HCT116 (cell line): ENCODE measurements at regions not wholly inside any gene's neighbourhood (a gene's known extent, or its start where the extent isn't known, plus 50 kb on each side); places are given as distances from the start of the nearest gene placed in this dataset.

ENCODE experiments used
- ATAC-seq: fragments of 200-7000 bp; cut with Tn5 transposase; 2 replicates; pipeline ENCODE4 v1.9.1; 2020; ENCODE audit warnings: mild to moderate bottlenecking, moderate library complexity
- BruUV-seq: library from RNA; stranded (reverse); fragments of 400-500 nt; replicated peaks from 2 replicates; lab custom pipeline; 2021; lab: Mats Ljungman, UMichigan
- CTCF ChIA-PET: fragments of 300-600 bp; sonication (Branson Sonifier 250); formaldehyde crosslinking; loops from one replicate; lab custom pipeline; 2021; ENCODE audit warnings: antibody characterized with exemption; lab: Charles Lee
- POLR2A ChIA-PET: fragments of 300-600, 350-600 bp; sonication (Branson Sonifier 250); formaldehyde crosslinking; loops from one replicate; lab custom pipeline; 2021; ENCODE audit warnings: antibody characterized with exemption; lab: Charles Lee
- RAD21 ChIA-PET, 2 experiments: fragments of 300-600 bp; sonication (Branson Sonifier 250); formaldehyde crosslinking; loops; one replicate each; lab custom pipeline; 2023; ENCODE audit warnings: low total read pairs in 2 of 2; ENCODE audit not compliant: uncharacterized antibody in 2 of 2, unreplicated experiment in 2 of 2, low non-redundant PET in 1 of 2; lab: Charles Lee
- DNase-seq: peaks from one replicate; pipeline ENCODE4 v3.0.0-alpha.2; 2010; ENCODE audit warnings: low read depth, low spot score
- H2AFZ ChIP-seq: fragments of 200-600 bp; shearing (Covaris generic), sonication (generic); 2 replicates; pipeline ENCODE4 v1.6.1; 2017; ENCODE audit warnings: low read depth, mixed run types, mixed read lengths, antibody characterized with exemption, low read length; ENCODE audit not compliant: poor library complexity, severe bottlenecking
- H3K27ac ChIP-seq: 2 replicates; pipeline ENCODE4 v1.5.1; 2012; ENCODE audit warnings: low read depth, low read length
- H3K27me3 ChIP-seq: fragments of 200-600 bp; sonication (generic); 2 replicates; pipeline ENCODE4 v1.6.1; 2016; ENCODE audit warnings: mixed run types, low read length, mixed read lengths; ENCODE audit not compliant: insufficient read depth
- H3K36me3 ChIP-seq, 2 experiments: fragments of 200-500 bp in 1 of 2; fragments of 200-600 bp in 1 of 2; sonication (Bioruptor generic) in 1 of 2; sonication (generic) in 1 of 2; 2 replicates each; pipeline versions ENCODE4 v1.5.1 to v1.6.1; 2014 to 2016; ENCODE audit warnings: low read length in 2 of 2, inconsistent platforms in 1 of 2, mixed read lengths in 1 of 2, mixed run types in 1 of 2; ENCODE audit not compliant: insufficient read depth in 2 of 2, control insufficient read depth in 1 of 2
- H3K4me1 ChIP-seq, 2 experiments: fragments of 200-600 bp in 1 of 2; sonication (generic) in 1 of 2; 2 replicates each; pipeline versions ENCODE4 v1.5.1 to v1.6.1; 2012 to 2017; ENCODE audit warnings: low read length in 2 of 2, inconsistent platforms in 1 of 2, mild to moderate bottlenecking in 1 of 2, mixed read lengths in 1 of 2, mixed run types in 1 of 2, moderate library complexity in 1 of 2; ENCODE audit not compliant: insufficient read depth in 2 of 2, control insufficient read depth in 1 of 2
- H3K4me2 ChIP-seq: fragments of 200-600 bp; sonication (generic); 2 replicates; pipeline ENCODE4 v1.6.1; 2017; ENCODE audit warnings: mixed run types, low read length, mixed read lengths
- H3K4me3 ChIP-seq, 2 experiments: fragments of 200-600 bp in 1 of 2; sonication (generic) in 1 of 2; replicated peaks in 1 of 2; 2 replicates each; pipeline ENCODE4 v1.5.1; 2011 to 2016; ENCODE audit warnings: low read length in 2 of 2, control low read depth in 1 of 2, low read depth in 1 of 2, mild to moderate bottlenecking in 1 of 2, mixed read lengths in 1 of 2, mixed run types in 1 of 2
- H3K79me2 ChIP-seq: fragments of 200-600 bp; sonication (generic); 2 replicates; pipeline ENCODE4 v1.6.1; 2017; ENCODE audit warnings: mild to moderate bottlenecking, mixed run types, low read length, moderate library complexity, mixed read lengths; ENCODE audit not compliant: insufficient read depth
- H3K9ac ChIP-seq: fragments of 200-600 bp; sonication (generic); 2 replicates; pipeline ENCODE4 v1.6.1; 2016; ENCODE audit warnings: low read length, mixed read lengths
- H3K9me2 ChIP-seq: fragments of 200-600 bp; sonication (generic), shearing (Covaris generic); 2 replicates; pipeline ENCODE4 v1.6.1; 2017; ENCODE audit warnings: mixed run types, mild to moderate bottlenecking, moderate library complexity; ENCODE audit not compliant: insufficient read depth
- H3K9me3 ChIP-seq, 2 experiments: fragments of 200-500 bp in 1 of 2; fragments of 200-600 bp in 1 of 2; sonication (Bioruptor generic) in 1 of 2; sonication (generic) in 1 of 2; 2 replicates each; pipeline ENCODE4 v1.6.1; 2014 to 2017; ENCODE audit warnings: low read length in 2 of 2, mixed read lengths in 2 of 2, inconsistent platforms in 1 of 2, low read depth in 1 of 2, mild to moderate bottlenecking in 1 of 2, mixed run types in 1 of 2, moderate library complexity in 1 of 2; ENCODE audit not compliant: control insufficient read depth in 1 of 2, insufficient read depth in 1 of 2
- H4K20me1 ChIP-seq: fragments of 200-600 bp; sonication (generic), shearing (Covaris generic); 2 replicates; pipeline ENCODE4 v1.6.1; 2017; ENCODE audit warnings: mixed run types, mild to moderate bottlenecking, moderate library complexity; ENCODE audit not compliant: insufficient read depth
- CBX3 ChIP-seq: IDR thresholded peaks from 2 replicates; pipeline ENCODE4 v1.6.1; 2012; ENCODE audit warnings: low read depth
- ELF1 ChIP-seq: IDR thresholded peaks from 2 replicates; pipeline ENCODE4 v1.6.1; 2012; ENCODE audit warnings: low read depth, borderline replicate concordance
- EZH2phosphoT487 ChIP-seq: fragments of 200-600 bp; IDR thresholded peaks from 2 replicates; pipeline ENCODE4 v1.6.1; 2018; ENCODE audit warnings: antibody characterized with exemption, borderline replicate concordance
- JUND ChIP-seq: IDR thresholded peaks from 2 replicates; pipeline ENCODE4 v1.6.1; 2012
- POLR2A ChIP-seq: IDR thresholded peaks from 2 replicates; pipeline ENCODE4 v1.7.0; 2011; ENCODE audit warnings: borderline replicate concordance; ENCODE audit not compliant: insufficient read depth, insufficient read length; ENCODE audit errors: extremely low read depth
- POLR2AphosphoS5 ChIP-seq: IDR thresholded peaks from 2 replicates; pipeline ENCODE4 v1.6.1; 2011; ENCODE audit warnings: mild to moderate bottlenecking, low read depth, low read length, moderate library complexity
- RAD21 ChIP-seq: IDR thresholded peaks from 2 replicates; pipeline ENCODE4 v1.6.1; 2012; ENCODE audit warnings: low read depth, mild to moderate bottlenecking
- SIN3A ChIP-seq: IDR thresholded peaks from 2 replicates; pipeline ENCODE4 v1.6.1; 2012; ENCODE audit warnings: low read depth
- SRF ChIP-seq: IDR thresholded peaks from 2 replicates; pipeline ENCODE4 v1.6.1; 2012; ENCODE audit warnings: low read depth
- TCF7L2 ChIP-seq: IDR thresholded peaks from 2 replicates; pipeline ENCODE4 v1.7.0; 2011; ENCODE audit warnings: borderline replicate concordance, inconsistent platforms; ENCODE audit not compliant: insufficient read depth, insufficient read length; ENCODE audit errors: extremely low read depth
- ZFX ChIP-seq: fragments of 450-650 bp; IDR thresholded peaks from 2 replicates; pipeline ENCODE4 v1.6.1; 2017
- ZNF274 ChIP-seq: fragments of 200-500 bp; sonication (Bioruptor generic); IDR thresholded peaks from 2 replicates; pipeline ENCODE4 v1.6.1; 2014; ENCODE audit warnings: mild to moderate bottlenecking, low read depth, low read length, inconsistent platforms
- intact Hi-C: fragments of 100-400 bp; cut with micrococcal nuclease; formaldehyde crosslinking; loops from 2 replicates; pipeline ENCODE4 v1.10.0; 2022
- TF ChIP-seq, protein P1 (sequence below): IDR thresholded peaks from 2 replicates; pipeline ENCODE4 v1.6.1; 2011; ENCODE audit warnings: mild to moderate bottlenecking, low read length, moderate library complexity; ENCODE audit not compliant: insufficient replicate concordance; ENCODE audit errors: extremely low read depth
- TF ChIP-seq, protein P2 (sequence below): IDR thresholded peaks from 2 replicates; pipeline ENCODE4 v1.6.1; 2012
- TF ChIP-seq, protein P3 (sequence below): IDR thresholded peaks from 2 replicates; pipeline ENCODE4 v1.6.1; 2012; ENCODE audit warnings: low read depth

DNA sequence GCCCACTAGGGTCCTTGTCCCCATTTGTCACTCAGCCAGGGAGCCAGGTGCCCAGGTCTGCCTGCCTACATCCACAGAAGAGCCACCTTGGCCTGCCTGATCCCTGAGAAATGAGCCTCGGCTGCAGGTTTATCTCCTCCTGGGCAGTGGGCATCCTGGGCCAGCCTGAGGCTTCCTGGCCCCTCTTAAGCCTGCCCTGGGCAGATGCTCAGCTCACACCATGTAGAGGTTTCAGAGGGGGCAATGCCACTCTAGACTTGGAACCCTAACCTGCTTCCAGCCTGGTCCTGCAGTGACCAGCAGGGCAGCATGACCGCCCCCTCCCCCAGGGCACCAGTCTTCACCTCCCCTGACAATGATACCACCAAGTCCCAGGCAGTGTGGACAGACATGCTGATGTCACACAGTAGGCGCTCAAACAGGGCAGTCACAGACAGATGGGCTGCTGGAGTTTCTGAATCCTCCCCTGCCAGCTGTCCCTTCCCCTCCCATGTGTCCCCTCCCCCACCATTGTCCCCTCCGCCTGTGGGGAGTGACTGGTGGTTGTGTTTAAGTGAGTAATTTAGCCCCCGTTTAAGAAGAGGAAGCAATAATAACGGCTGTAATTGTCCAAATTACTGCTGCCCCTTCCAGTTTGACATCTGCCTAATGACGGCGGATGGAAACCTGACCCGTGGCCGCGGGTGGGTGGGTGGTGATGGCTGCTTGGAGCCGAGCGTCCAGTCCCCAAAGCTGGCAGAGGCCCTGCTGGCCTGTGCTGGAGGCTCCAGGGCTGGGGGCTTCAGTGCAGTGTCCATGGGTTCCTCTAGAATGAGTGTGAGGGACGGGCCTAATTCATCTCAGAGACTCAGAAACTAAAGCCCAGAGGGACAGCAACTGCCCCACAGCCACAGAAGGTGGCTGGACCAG lies 147.7 kb downstream of the BARX1 start:
- RAD21 ChIA-PET, result no interaction called here
- no peaks in the 10 kb centered on the region for H3K36me3 ChIP-seq
- CTCF ChIA-PET, result no interaction called here
- H3K4me3 ChIP-seq, result no peak overlapping the region
- no peak overlapping the region for H3K9ac ChIP-seq
- ATAC-seq, result no peak
- TF ChIP-seq CBX3, result no peak
- TF ChIP-seq JUND, result no peak
- no peak for TF ChIP-seq ZFX
- TF ChIP-seq ZNF274, result no peak
- TF ChIP-seq, protein P1, sequence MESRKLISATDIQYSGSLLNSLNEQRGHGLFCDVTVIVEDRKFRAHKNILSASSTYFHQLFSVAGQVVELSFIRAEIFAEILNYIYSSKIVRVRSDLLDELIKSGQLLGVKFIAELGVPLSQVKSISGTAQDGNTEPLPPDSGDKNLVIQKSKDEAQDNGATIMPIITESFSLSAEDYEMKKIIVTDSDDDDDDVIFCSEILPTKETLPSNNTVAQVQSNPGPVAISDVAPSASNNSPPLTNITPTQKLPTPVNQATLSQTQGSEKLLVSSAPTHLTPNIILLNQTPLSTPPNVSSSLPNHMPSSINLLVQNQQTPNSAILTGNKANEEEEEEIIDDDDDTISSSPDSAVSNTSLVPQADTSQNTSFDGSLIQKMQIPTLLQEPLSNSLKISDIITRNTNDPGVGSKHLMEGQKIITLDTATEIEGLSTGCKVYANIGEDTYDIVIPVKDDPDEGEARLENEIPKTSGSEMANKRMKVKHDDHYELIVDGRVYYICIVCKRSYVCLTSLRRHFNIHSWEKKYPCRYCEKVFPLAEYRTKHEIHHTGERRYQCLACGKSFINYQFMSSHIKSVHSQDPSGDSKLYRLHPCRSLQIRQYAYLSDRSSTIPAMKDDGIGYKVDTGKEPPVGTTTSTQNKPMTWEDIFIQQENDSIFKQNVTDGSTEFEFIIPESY, result no peak
- no peak for TF ChIP-seq RAD21
- no peak for TF ChIP-seq ELF1
- TF ChIP-seq POLR2AphosphoS5, result no peak
- TF ChIP-seq TCF7L2, result no peak
- TF ChIP-seq SIN3A, result no peak
- TF ChIP-seq POLR2A, result no peak
- TF ChIP-seq SRF, result no peak
- TF ChIP-seq, protein P2, sequence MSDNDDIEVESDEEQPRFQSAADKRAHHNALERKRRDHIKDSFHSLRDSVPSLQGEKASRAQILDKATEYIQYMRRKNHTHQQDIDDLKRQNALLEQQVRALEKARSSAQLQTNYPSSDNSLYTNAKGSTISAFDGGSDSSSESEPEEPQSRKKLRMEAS, result no peak
- TF ChIP-seq, protein P3, sequence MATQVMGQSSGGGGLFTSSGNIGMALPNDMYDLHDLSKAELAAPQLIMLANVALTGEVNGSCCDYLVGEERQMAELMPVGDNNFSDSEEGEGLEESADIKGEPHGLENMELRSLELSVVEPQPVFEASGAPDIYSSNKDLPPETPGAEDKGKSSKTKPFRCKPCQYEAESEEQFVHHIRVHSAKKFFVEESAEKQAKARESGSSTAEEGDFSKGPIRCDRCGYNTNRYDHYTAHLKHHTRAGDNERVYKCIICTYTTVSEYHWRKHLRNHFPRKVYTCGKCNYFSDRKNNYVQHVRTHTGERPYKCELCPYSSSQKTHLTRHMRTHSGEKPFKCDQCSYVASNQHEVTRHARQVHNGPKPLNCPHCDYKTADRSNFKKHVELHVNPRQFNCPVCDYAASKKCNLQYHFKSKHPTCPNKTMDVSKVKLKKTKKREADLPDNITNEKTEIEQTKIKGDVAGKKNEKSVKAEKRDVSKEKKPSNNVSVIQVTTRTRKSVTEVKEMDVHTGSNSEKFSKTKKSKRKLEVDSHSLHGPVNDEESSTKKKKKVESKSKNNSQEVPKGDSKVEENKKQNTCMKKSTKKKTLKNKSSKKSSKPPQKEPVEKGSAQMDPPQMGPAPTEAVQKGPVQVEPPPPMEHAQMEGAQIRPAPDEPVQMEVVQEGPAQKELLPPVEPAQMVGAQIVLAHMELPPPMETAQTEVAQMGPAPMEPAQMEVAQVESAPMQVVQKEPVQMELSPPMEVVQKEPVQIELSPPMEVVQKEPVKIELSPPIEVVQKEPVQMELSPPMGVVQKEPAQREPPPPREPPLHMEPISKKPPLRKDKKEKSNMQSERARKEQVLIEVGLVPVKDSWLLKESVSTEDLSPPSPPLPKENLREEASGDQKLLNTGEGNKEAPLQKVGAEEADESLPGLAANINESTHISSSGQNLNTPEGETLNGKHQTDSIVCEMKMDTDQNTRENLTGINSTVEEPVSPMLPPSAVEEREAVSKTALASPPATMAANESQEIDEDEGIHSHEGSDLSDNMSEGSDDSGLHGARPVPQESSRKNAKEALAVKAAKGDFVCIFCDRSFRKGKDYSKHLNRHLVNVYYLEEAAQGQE, result no peak
- no peak for TF ChIP-seq EZH2phosphoT487
- TF ChIP-seq, all 23 proteins: peak for 0
- Histone ChIP-seq H4K20me1 (no peaks in the 10 kb centered on the region), H3K4me2 (no peak overlapping the region), H3K27me3 (no peaks in the 10 kb centered on the region), H3K79me2 (no peaks in the 10 kb centered on the region), H2AFZ (no peak overlapping the region), H3K9me2 (no peaks in the 10 kb centered on the region), H3K4me1 (peaks cover 6 to 8% of the 10 kb centered on the region in 2 experiments), H3K9me3 (no peaks in the 10 kb centered on the region), H3K27ac (no peak overlapping the region)
- BruUV-seq, result no TSS peak
- no peak for DNase-seq
- POLR2A ChIA-PET, result no interaction called here
- intact Hi-C loops, result no loop called here
